ENCODE measurements at regions not wholly inside any gene's neighbourhood (a gene's known extent, or its start where the extent isn't known, plus 50 kb on each side); places are given as distances from the start of the nearest gene placed in this dataset.
"Not testable (repeated sequence)": the region's sequence is repeated elsewhere in the genome, so short reads cannot be mapped to it uniquely, and the experiment has no call there.

GRCh38 chr6:144922771-144923490, 637.8 kb downstream of the UTRN start:
- POLR2A ChIA-PET; ATAC-seq; BruUV-seq (replicated peaks): not testable (repeated sequence)

GRCh38 chr6:144923491-144923787, 638.3 kb downstream of the UTRN start:
- CTCF ChIA-PET; H3K9me3 ChIP-seq (ENCODE audit: control insufficient read depth, insufficient read depth, low read depth, low read length); H3K36me3 ChIP-seq (ENCODE audit: control insufficient read depth, insufficient read depth, low read length); in situ Hi-C loops (cut with HindIII; ENCODE audit: low pct_unique_long_range_greater_than_20kb, low sequenced_read_pairs); intact Hi-C loops (cut with micrococcal nuclease; ENCODE audit: unreplicated experiment); H3K4me1 ChIP-seq (ENCODE audit: control insufficient read depth, insufficient read depth, low read length); H3K27me3 ChIP-seq (ENCODE audit: control insufficient read depth, insufficient read depth, low read length); ATAC-seq; BruUV-seq (replicated peaks); DNase-seq (ENCODE audit: low read depth, low spot score); H3K4me3 ChIP-seq (ENCODE audit: low read depth in 2 of 2, low read length in 2 of 2); POLR2A ChIA-PET; H3K27ac ChIP-seq (ENCODE audit: low read length): not testable (repeated sequence)

More at GRCh38 chr6:144922771-144923490, 637.8 kb downstream of the UTRN start:
- H3K4me3 ChIP-seq (ENCODE audit: low read depth in 2 of 2, low read length in 2 of 2); H3K9me3 ChIP-seq (ENCODE audit: control insufficient read depth, insufficient read depth, low read depth, low read length); CTCF ChIA-PET; H3K36me3 ChIP-seq (ENCODE audit: control insufficient read depth, insufficient read depth, low read length); H3K27ac ChIP-seq (ENCODE audit: low read length); DNase-seq (ENCODE audit: low read depth, low spot score); intact Hi-C loops (cut with micrococcal nuclease; ENCODE audit: unreplicated experiment); in situ Hi-C loops (cut with HindIII; ENCODE audit: low pct_unique_long_range_greater_than_20kb, low sequenced_read_pairs); H3K27me3 ChIP-seq (ENCODE audit: control insufficient read depth, insufficient read depth, low read length); H3K4me1 ChIP-seq (ENCODE audit: control insufficient read depth, insufficient read depth, low read length): not testable (repeated sequence)

- H3K27me3 ChIP-seq (ENCODE audit: control insufficient read depth, insufficient read depth, low read length), result no peaks in the 10 kb centered on the region
- no peak for DNase-seq (ENCODE audit: low read depth, low spot score)
- BruUV-seq (replicated peaks), result no TSS peak
- CTCF ChIA-PET, result no interaction called here
- H3K4me1 ChIP-seq (ENCODE audit: control insufficient read depth, insufficient read depth, low read length), result no peaks in the 10 kb centered on the region
- H3K36me3 ChIP-seq (ENCODE audit: control insufficient read depth, insufficient read depth, low read length), result no peaks in the 10 kb centered on the region
- H3K27ac ChIP-seq (ENCODE audit: low read length), result no peak overlapping the region
- no peak for TF ChIP-seq TCF7L2 (IDR thresholded peaks at IDR 0.05; ENCODE audit: low read depth, low read length)
- TF ChIP-seq POLR2AphosphoS5 (IDR thresholded peaks at IDR 0.05; ENCODE audit: low read depth, low read length), result no peak
- TF ChIP-seq CTCF (IDR thresholded peaks at IDR 0.05), result no peak
- no peak for TF ChIP-seq REST (IDR thresholded peaks at IDR 0.05; ENCODE audit: insufficient read depth in 1 of 2, low read depth in 2 of 2, low read length in 1 of 2)
- TF ChIP-seq SIN3A (IDR thresholded peaks at IDR 0.05; ENCODE audit: borderline replicate concordance, insufficient read depth, low read depth, low read length), result no peak
- no peak overlapping the region for H3K4me3 ChIP-seq (ENCODE audit: low read depth in 2 of 2, low read length in 2 of 2)
- intact Hi-C loops (cut with micrococcal nuclease; ENCODE audit: unreplicated experiment) (no loop called here), in situ Hi-C loops (cut with HindIII; ENCODE audit: low pct_unique_long_range_greater_than_20kb, low sequenced_read_pairs) (no loop called here)
- POLR2A ChIA-PET, result no interaction called here
- ATAC-seq, result no peak
- H3K9me3 ChIP-seq (ENCODE audit: control insufficient read depth, insufficient read depth, low read depth, low read length), result no peaks in the 10 kb centered on the region
These were observed 643.7 kb downstream of the UTRN start for GRCh38 chr6:144928847-144929246.
